Inferior parietal cortex (tissue), 1 donor: ENCODE measurements at regions not wholly inside any gene's neighbourhood (a gene's known extent, or its start where the extent isn't known, plus 50 kb on each side); places are given as distances from the start of the nearest gene placed in this dataset.
"Not testable (repeated sequence)": the region's sequence is repeated elsewhere in the genome, so short reads cannot be mapped to it uniquely, and the experiment has no call there.

Experiments
- DNase-seq: peaks from one replicate; pipeline ENCODE4 v3.0.0-alpha.2; 2016; ENCODE audit errors: extremely low spot score

GRCh38 chr3:19825193-19825592 lies 108.8 kb downstream of the EFHB start:
- DNase-seq, result no peak

GRCh38 chr3:19822805-19823204 lies 111.2 kb downstream of the EFHB start:
- DNase-seq, result no peak

GRCh38 chr3:19816631-19817030 lies 117.4 kb downstream of the EFHB start:
- no peak for DNase-seq

- DNase-seq, result no peak
Observed at GRCh38 chr3:19815805-19816204, 118.2 kb downstream of the EFHB start.

GRCh38 chr3:19813743-19814142 lies 120.3 kb downstream of the EFHB start:
- not testable (repeated sequence) for DNase-seq

- DNase-seq, result no peak
Observed at GRCh38 chr3:19811689-19812088, 122.3 kb downstream of the EFHB start.

GRCh38 chr3:19808834-19809233 lies 125.2 kb downstream of the EFHB start:
- no peak for DNase-seq

GRCh38 chr3:19799887-19800286 lies 134.1 kb downstream of the EFHB start:
- DNase-seq, result no peak

GRCh38 chr3:19799115-19799514 lies 134.9 kb downstream of the EFHB start:
- no peak for DNase-seq

GRCh38 chr3:19798324-19798723 lies 135.7 kb downstream of the EFHB start:
- no peak for DNase-seq

- no peak for DNase-seq
Observed at GRCh38 chr3:19792388-19792787, 141.6 kb downstream of the EFHB start.

- no peak for DNase-seq
Observed at GRCh38 chr3:19775765-19776164, 158.3 kb downstream of the EFHB start.

GRCh38 chr3:19769694-19770093 lies 164.3 kb downstream of the EFHB start:
- DNase-seq, result no peak

- no peak for DNase-seq
Observed at GRCh38 chr3:19765954-19766353, 168.1 kb downstream of the EFHB start.

- DNase-seq, result no peak
Observed at GRCh38 chr3:19757773-19758172, 176.2 kb downstream of the EFHB start.

- DNase-seq, result no peak
Observed at GRCh38 chr3:19749448-19750017, 184.5 kb downstream of the EFHB start.

GRCh38 chr3:19748782-19749447 lies 185.1 kb downstream of the EFHB start:
- no peak for DNase-seq

- no peak for DNase-seq
Observed at GRCh38 chr3:19744047-19744446, 190.0 kb downstream of the EFHB start.

GRCh38 chr3:19742935-19743334 lies 191.1 kb downstream of the EFHB start:
- no peak for DNase-seq

- DNase-seq, result peak; percentile 23
Observed at GRCh38 chr3:19739504-19739903, 194.5 kb downstream of the EFHB start.

GRCh38 chr3:19738846-19739245 lies 195.2 kb downstream of the EFHB start:
- DNase-seq, result no peak

- DNase-seq, result no peak
Observed at GRCh38 chr3:19735111-19735510, 198.9 kb downstream of the EFHB start.

GRCh38 chr3:19734453-19734852 lies 199.6 kb downstream of the EFHB start:
- DNase-seq, result no peak

- DNase-seq, result no peak
Observed at GRCh38 chr3:19725000-19725399, 209.0 kb downstream of the EFHB start.
